ENCODE measurements at regions not wholly inside any gene's neighbourhood (a gene's known extent, or its start where the extent isn't known, plus 50 kb on each side); places are given as distances from the start of the nearest gene placed in this dataset.

- TF ChIP-seq CTCF (IDR thresholded peaks at IDR 0.05) (no peak), POLR2AphosphoS5 (IDR thresholded peaks at IDR 0.05) (no peak)
These were observed 50.3 kb upstream of the SPRED1 start for GRCh38 chr15:38202361-38202760.
